IPS-18a (cell line): ENCODE measurements at regions not wholly inside any gene's neighbourhood (a gene's known extent, or its start where the extent isn't known, plus 50 kb on each side); places are given as distances from the start of the nearest gene placed in this dataset.

ENCODE experiments used
- H3K27ac ChIP-seq: one replicate; pipeline ENCODE4 v1.5.1; 2013; ENCODE audit warnings: low read length
- H3K27me3 ChIP-seq: one replicate; pipeline ENCODE4 v1.6.1; 2013; ENCODE audit warnings: mild to moderate bottlenecking, low read length; ENCODE audit not compliant: control insufficient read depth, insufficient read depth
- H3K36me3 ChIP-seq: one replicate; pipeline ENCODE4 v1.6.1; 2013; ENCODE audit warnings: low read depth, low read length; ENCODE audit not compliant: control insufficient read depth
- H3K4me1 ChIP-seq: one replicate; pipeline ENCODE4 v1.6.1; 2013; ENCODE audit warnings: low read depth, low read length; ENCODE audit not compliant: control insufficient read depth
- H3K4me3 ChIP-seq: one replicate; pipeline ENCODE4 v1.5.1; 2013; ENCODE audit warnings: low read length
- H3K9ac ChIP-seq: one replicate; pipeline ENCODE4 v1.6.1; 2013; ENCODE audit warnings: mild to moderate bottlenecking, low read length, moderate library complexity
- H3K9me3 ChIP-seq: one replicate; pipeline ENCODE4 v1.6.1; 2013; ENCODE audit warnings: low read depth, low read length; ENCODE audit not compliant: control insufficient read depth

DNA sequence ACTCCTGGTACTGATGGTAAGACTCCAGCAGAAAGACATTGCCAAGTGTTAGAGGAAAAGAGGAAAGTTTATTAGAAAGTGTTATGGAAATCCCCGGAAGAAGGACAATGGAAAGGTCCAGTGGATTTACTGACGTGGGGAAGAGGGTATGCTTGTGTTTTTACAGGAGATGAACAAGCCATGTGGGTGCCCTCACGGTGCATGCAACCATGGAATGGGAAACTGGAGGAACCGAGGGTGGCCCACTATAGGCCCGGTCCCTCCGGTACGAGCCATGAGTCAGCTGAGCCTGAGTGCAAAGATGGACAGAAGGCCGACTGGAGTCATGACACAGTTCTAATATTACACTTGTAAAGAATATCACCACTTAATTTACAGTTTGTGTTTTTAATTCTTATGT is 123.3 kb upstream of the ZCCHC13 start:
- no peaks in the 10 kb centered on the region for H3K9me3 ChIP-seq
- H3K9ac ChIP-seq: no peak overlapping the region
- H3K36me3 ChIP-seq: no peaks in the 10 kb centered on the region
- H3K27me3 ChIP-seq: no peaks in the 10 kb centered on the region
- H3K4me3 ChIP-seq: no peak overlapping the region
- H3K27ac ChIP-seq: no peak overlapping the region
- peaks cover 12% of the 10 kb centered on the region for H3K4me1 ChIP-seq

GRCh38 chrX:74179990-74180389 is 124.0 kb upstream of the ZCCHC13 start:
- Histone ChIP-seq H3K9ac (no peak overlapping the region), H3K9me3 (no peaks in the 10 kb centered on the region), H3K27ac (no peak overlapping the region), H3K4me1 (peaks cover 12% of the 10 kb centered on the region), H3K4me3 (no peak overlapping the region), H3K36me3 (no peaks in the 10 kb centered on the region), H3K27me3 (no peaks in the 10 kb centered on the region)

GRCh38 chrX:74179499-74179898 is 124.5 kb upstream of the ZCCHC13 start:
- H3K9ac ChIP-seq: no peak overlapping the region
- no peaks in the 10 kb centered on the region for H3K36me3 ChIP-seq
- H3K4me3 ChIP-seq: no peak overlapping the region
- no peaks in the 10 kb centered on the region for H3K27me3 ChIP-seq
- no peaks in the 10 kb centered on the region for H3K9me3 ChIP-seq
- peaks cover 12% of the 10 kb centered on the region for H3K4me1 ChIP-seq
- no peak overlapping the region for H3K27ac ChIP-seq

GRCh38 chrX:74179071-74179470 is 124.9 kb upstream of the ZCCHC13 start:
- H3K9ac ChIP-seq: no peak overlapping the region
- no peak overlapping the region for H3K27ac ChIP-seq
- no peaks in the 10 kb centered on the region for H3K36me3 ChIP-seq
- H3K4me3 ChIP-seq: no peak overlapping the region
- H3K9me3 ChIP-seq: no peaks in the 10 kb centered on the region
- H3K4me1 ChIP-seq: peaks cover 12% of the 10 kb centered on the region
- H3K27me3 ChIP-seq: no peaks in the 10 kb centered on the region

DNA sequence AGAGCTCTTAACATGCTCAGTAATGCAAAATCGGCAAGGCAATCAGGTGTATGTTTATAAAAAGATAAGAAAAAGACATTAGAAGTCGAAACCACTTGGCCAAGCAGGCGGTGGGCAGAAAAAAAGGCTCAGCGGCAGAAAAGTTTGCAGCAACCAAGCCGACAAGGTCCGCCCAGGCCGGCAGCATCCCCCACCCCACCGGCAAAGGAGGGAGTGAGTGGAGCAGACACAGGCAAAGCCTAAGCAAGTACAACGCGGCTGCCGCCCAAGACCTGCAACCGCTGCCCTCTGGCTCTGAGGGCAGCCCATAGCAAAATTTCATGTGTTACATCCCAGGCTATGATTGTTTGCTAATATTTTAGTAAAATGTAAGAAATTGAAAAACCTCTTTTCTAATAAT is 125.4 kb upstream of the ZCCHC13 start:
- Histone ChIP-seq H3K27ac (no peak overlapping the region), H3K4me3 (no peak overlapping the region)

GRCh38 chrX:74171465-74171864 is 132.5 kb upstream of the ZCCHC13 start:
- Histone ChIP-seq H3K4me1 (no peaks in the 10 kb centered on the region), H3K36me3 (no peaks in the 10 kb centered on the region), H3K27me3 (no peaks in the 10 kb centered on the region), H3K9ac (no peak overlapping the region), H3K9me3 (peaks cover 6% of the 10 kb centered on the region), H3K27ac (no peak overlapping the region), H3K4me3 (no peak overlapping the region)

More for the DNA sequence above, 125.4 kb upstream of the ZCCHC13 start:
- Histone ChIP-seq H3K4me1 (peaks cover 12% of the 10 kb centered on the region), H3K9me3 (no peaks in the 10 kb centered on the region), H3K9ac (no peak overlapping the region), H3K27me3 (no peaks in the 10 kb centered on the region), H3K36me3 (no peaks in the 10 kb centered on the region)

GRCh38 chrX:74162199-74162598 is 141.8 kb upstream of the ZCCHC13 start:
- Histone ChIP-seq H3K9ac (no peak overlapping the region), H3K36me3 (no peaks in the 10 kb centered on the region), H3K27me3 (no peaks in the 10 kb centered on the region), H3K27ac (no peak overlapping the region), H3K4me3 (no peak overlapping the region), H3K9me3 (no peaks in the 10 kb centered on the region), H3K4me1 (no peaks in the 10 kb centered on the region)

DNA sequence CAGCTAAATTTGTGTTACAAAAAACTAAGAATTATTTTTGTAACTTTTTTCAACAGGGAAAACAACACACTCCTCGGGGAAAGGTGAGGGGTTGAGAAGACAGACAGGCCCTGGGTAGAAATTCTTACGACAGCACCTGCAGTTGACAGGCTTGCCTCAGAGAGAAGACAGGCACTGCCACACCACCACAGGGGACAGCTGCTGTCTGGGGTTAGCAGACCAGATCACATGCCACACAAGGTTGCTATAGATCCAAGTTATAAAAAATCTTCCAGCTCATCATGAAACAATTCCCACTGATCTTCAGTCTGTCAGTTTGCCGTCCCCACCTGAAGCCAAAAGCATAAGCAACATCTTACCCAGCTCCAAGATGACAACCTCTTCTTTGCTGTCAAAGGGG is 143.2 kb upstream of the ZCCHC13 start:
- Histone ChIP-seq H3K27me3 (no peaks in the 10 kb centered on the region), H3K36me3 (no peaks in the 10 kb centered on the region), H3K4me3 (no peak overlapping the region), H3K9me3 (no peaks in the 10 kb centered on the region), H3K4me1 (no peaks in the 10 kb centered on the region), H3K27ac (no peak overlapping the region), H3K9ac (no peak overlapping the region)

- Histone ChIP-seq H3K9ac (no peak overlapping the region), H3K9me3 (no peaks in the 10 kb centered on the region), H3K36me3 (no peaks in the 10 kb centered on the region), H3K27ac (no peak overlapping the region), H3K27me3 (no peaks in the 10 kb centered on the region), H3K4me1 (no peaks in the 10 kb centered on the region), H3K4me3 (no peak overlapping the region)
Measured at GRCh38 chrX:74160358-74160757, 143.6 kb upstream of the ZCCHC13 start.

DNA sequence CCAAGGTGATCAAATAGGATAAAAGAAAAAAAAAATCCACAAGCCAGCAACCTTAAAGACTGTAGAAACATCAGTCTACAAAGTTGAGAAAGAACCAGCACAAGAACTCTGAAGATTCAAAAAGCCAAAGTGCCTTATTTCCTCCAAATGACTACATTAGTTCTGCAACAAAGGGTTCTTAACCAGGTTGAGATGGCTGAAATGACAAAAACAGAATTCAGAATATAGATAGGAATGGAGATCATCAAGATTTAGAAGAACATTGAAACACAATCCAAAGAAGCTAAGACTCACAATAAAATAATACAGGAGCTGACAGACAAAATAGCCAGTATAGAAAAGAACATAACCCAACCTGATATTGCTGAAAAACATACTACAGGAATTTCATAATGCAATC is 156.5 kb upstream of the ZCCHC13 start:
- H3K27ac ChIP-seq: no peak overlapping the region
- H3K9ac ChIP-seq: no peak overlapping the region
- peaks cover 6% of the 10 kb centered on the region for H3K9me3 ChIP-seq
- H3K36me3 ChIP-seq: no peaks in the 10 kb centered on the region
- H3K27me3 ChIP-seq: no peaks in the 10 kb centered on the region
- H3K4me1 ChIP-seq: no peaks in the 10 kb centered on the region
- no peak overlapping the region for H3K4me3 ChIP-seq

DNA sequence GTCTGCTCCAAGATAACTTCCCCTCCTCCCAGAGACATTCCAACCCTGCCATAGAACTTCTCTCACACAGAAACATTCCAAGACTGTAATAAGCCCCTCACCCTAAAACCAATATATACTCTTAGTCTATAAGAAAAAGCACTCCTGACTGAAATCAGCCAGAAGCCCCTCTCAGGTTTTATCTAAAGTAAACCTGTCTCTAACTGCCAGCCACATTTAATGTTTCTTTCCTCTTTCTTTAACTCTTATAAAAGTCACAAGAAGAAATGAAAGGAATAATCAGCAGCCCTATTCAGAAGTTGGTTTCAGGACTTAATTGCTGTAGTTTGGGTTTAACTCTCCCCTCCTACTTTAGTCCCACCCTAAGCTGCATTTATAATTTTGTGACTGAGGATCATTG is 165.0 kb upstream of the ZCCHC13 start:
- Histone ChIP-seq H3K36me3 (no peaks in the 10 kb centered on the region), H3K9me3 (peaks cover 28% of the 10 kb centered on the region), H3K27ac (no peak overlapping the region), H3K4me1 (no peaks in the 10 kb centered on the region), H3K9ac (no peak overlapping the region), H3K4me3 (no peak overlapping the region), H3K27me3 (no peaks in the 10 kb centered on the region)

DNA sequence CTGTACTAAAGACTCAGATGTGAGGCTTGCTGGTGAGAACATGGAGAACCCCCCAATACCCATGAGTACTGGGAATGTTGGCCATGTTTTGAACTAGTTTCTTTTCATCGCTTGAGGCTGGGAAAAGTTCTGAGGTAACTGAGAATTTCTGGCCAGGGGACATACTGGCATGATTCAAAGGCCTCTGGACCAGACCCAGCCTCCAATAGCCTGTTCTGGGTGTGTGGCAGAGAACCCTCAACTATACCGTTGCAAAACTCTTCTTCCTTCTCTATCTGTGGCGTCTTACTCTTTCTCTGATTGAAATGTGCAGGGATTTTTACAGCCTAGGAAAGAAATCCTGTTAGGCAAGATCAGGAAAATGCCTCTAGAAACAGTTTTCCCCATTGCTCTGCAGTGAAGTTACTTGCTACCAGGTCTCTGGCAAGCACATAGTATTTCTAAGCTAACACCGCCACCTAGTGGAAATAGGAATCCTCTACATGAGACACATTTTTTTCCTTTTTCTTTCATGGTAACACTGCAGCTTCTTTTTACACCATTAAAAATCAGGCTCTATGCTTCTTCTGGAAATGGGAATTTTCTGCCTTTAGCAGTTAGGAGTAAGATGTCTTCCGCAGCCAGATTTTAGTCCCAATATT is 170.7 kb upstream of the ZCCHC13 start:
- Histone ChIP-seq H3K27me3 (no peaks in the 10 kb centered on the region), H3K4me3 (no peak overlapping the region), H3K36me3 (no peaks in the 10 kb centered on the region), H3K4me1 (peaks cover 10% of the 10 kb centered on the region), H3K27ac (no peak overlapping the region), H3K9me3 (peaks cover 9% of the 10 kb centered on the region), H3K9ac (no peak overlapping the region)
